Glomerular visceral epithelial cell (primary cell): ENCODE measurements at regions not wholly inside any gene's neighbourhood (a gene's known extent, or its start where the extent isn't known, plus 50 kb on each side); places are given as distances from the start of the nearest gene placed in this dataset.
"Not testable (repeated sequence)": the region's sequence is repeated elsewhere in the genome, so short reads cannot be mapped to it uniquely, and the experiment has no call there.

Experiments used
- DNase-seq: peaks from one replicate; pipeline ENCODE4 v3.0.0-alpha.2; 2016; ENCODE audit errors: extremely low spot score

DNA sequence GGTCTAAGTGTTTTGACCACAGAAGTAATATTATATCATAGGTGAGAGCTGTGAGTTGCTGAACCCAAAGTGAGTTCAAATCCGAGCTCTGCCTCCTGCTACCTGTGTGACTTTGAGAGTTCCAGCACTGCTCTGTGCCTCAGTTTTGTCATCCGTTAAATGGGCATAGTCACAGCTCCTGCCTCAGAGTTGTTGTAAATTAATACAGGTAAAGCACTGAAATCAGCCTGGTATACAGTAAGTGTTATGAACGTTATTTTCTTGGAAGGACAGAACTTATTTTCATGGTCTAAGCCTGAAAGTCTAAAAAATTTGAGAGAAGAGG lies 65.4 kb upstream of the ZNF195 start:
- not testable (repeated sequence) for DNase-seq

DNA sequence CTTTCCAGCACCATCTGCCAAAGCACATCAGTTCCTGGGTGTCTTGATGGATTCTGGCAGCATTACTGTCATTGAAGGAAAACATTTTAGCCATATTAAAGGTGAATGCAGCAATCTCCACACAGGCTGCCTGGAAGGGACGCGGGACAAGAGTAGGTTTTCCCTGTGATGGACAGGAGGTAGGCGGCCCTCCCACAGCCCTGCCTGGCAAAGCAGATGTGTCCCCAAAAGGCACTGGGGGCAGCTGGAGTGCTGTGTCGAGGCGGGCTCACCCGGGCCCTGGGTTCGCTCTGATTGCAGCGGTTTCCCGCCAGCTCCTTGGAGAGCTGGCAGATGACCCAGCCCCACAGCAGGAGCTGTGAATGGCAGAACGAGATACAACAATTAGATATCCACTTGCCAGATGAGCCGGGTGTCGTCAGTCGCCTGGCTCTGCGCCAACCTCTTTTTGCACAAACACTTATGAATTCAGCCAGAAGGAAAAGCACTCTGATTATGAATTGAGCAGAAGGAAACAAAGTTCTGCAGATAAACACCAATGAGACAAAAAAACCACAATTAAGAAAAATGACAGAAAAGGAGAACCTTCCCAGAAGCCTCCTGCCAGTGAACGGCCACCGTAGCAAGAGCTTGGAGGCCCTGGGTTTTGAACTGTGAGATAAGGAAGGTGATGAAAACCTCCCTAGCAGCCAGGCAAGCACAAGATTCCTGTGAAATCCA lies 64.9 kb upstream of the ZNF195 start:
- DNase-seq = not testable (repeated sequence)

DNA sequence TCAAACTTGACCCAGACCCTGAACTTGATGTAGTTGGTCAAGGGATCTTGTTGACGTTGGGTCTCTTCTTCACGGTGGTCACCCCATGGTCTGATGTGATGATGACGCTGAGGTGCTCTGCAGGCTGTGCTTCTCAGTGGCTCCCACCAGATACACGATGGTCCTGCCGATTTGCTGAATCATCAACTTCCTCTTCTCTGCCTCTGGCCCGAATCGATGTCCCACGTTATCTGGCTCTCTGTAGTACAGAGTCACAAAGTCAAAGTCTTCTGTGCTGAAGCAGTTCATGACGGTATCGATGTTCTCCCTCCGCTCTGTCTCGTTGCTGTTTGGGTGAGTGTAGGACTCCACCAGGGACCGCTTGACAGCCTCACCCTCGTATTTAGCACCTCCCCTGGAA lies 58.5 kb upstream of the ZNF195 start:
- DNase-seq = not testable (repeated sequence)

DNA sequence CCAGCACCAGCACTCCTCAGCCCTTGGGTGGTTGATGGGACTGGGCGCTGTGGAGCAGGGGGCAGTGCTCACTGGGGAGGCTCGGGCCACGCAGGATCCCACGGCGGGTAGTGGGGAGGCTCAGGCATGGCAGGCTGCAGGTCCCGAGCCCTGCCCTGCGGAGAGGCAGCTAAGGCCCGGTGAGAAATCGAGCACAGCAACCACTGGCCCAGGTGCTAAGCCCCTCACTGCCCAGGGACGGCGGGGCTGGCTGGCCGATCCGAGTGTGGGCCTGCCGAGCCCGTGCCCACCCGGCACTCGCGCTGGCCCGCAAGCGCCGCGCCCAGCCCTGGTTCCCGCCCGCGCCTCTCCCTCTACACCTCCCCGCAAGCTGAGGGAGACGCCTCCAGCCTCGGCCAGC lies 56.0 kb upstream of the ZNF195 start:
- no peak for DNase-seq

DNA sequence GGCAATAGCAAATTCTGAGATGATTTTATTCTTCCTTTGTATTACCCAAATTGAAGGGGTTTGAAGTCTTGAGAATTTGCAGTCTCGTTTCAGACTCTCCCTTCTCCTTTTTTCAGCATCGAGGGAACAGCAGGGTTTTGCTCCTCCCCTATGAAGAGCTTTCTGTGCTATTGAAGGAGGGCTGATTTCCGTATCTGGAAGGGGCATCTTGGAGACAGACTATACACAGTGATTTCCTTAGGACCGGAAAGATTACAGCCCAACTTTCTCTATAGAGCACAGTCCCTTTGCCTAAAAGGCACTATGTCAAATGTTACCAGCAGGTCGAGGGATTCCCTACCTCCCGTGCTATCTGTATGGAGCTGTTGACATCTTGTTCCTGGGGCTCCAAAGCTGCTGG lies 50.2 kb upstream of the ZNF195 start:
- not testable (repeated sequence) for DNase-seq
